ENCODE measurements at regions not wholly inside any gene's neighbourhood (a gene's known extent, or its start where the extent isn't known, plus 50 kb on each side); places are given as distances from the start of the nearest gene placed in this dataset.

- no peak for DNase-seq (ENCODE audit: low read depth)
Measured at GRCh38 chr4:141922236-141922635, 285.9 kb downstream of the IL15 start.

GRCh38 chr4:141926406-141926805, 290.0 kb downstream of the IL15 start:
- no peak for DNase-seq (ENCODE audit: low read depth)

GRCh38 chr4:141932490-141932889, 296.1 kb downstream of the IL15 start:
- DNase-seq (ENCODE audit: low read depth) = no peak

GRCh38 chr4:141933978-141934377, 297.6 kb downstream of the IL15 start:
- DNase-seq (ENCODE audit: low read depth) = no peak

- DNase-seq (ENCODE audit: low read depth) = no peak
Measured at GRCh38 chr4:141955696-141956095, 319.3 kb downstream of the IL15 start.

GRCh38 chr4:141957416-141957815, 321.0 kb downstream of the IL15 start:
- DNase-seq (ENCODE audit: low read depth) = no peak

GRCh38 chr4:141962486-141962885, 326.1 kb downstream of the IL15 start:
- DNase-seq (ENCODE audit: low read depth) = no peak

DNA sequence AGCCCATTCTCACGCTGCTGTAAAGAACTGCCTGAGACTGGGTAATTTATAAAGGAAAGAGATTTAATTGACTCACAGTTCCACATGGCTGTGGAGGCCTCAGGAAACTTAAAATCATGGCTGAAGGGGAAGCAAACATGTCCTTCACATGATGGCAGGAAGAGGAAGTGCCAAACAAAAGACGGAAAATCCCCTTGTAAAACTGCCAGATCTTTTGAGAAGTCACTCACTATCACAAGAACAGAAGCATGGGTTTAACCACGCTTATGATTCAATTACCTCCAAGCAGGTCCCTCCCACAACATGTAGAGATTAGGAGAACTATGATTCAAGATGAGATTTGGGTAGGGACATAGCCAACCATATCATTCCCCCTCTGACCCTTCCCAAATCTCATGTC, 335.5 kb downstream of the IL15 start:
- DNase-seq (ENCODE audit: low read depth) = no peak

DNA sequence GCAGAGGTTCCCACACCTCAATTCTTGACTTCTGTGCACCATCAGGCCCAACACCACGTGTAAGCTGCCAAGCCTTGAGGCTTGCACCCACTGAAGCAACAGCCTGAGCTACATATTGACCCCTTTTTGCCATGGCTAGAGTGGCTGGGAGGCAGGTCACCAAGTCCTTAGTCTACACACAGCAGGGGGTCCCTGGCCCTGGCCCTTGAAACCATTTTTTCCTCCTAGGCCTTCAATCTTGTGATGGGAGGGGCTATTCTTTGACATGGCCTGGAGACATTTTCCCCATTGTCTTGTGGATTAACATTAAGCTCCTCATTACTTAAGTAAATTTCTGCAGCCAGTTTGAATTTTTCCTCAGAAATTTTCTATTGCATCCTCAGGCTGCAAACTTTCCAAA, 336.6 kb downstream of the IL15 start:
- no peak for DNase-seq (ENCODE audit: low read depth)

Data from non-pigmented ciliary epithelial cell (primary cell).